Kidney (tissue), 13 donors: ENCODE measurements at regions not wholly inside any gene's neighbourhood (a gene's known extent, or its start where the extent isn't known, plus 50 kb on each side); places are given as distances from the start of the nearest gene placed in this dataset.

Experiments used
- DNase-seq, 5 donors: peaks; one replicate each; pipeline ENCODE4 v3.0.0-alpha.2; 2013 to 2020
- FAIRE-seq: peaks from 2 replicates; lab custom pipeline; 2012; peaks lifted over from hg19 to GRCh38; lab: Jason Lieb, UNC
- H3K27ac ChIP-seq, 2 donors: one replicate each; pipeline ENCODE4 v1.7.0; 2013; ENCODE audit warnings: low read depth in 2 of 2, low read length in 2 of 2, inconsistent platforms in 1 of 2
- H3K27me3 ChIP-seq: one replicate; pipeline ENCODE4 v1.7.1; 2013; ENCODE audit warnings: low read length, inconsistent platforms; ENCODE audit not compliant: control insufficient read depth, insufficient read depth
- H3K36me3 ChIP-seq, 3 donors: one replicate each; pipeline versions ENCODE4 v1.7.0 to v1.7.1; 2013; ENCODE audit warnings: low read length in 3 of 3, control low read depth in 1 of 3, inconsistent platforms in 1 of 3; ENCODE audit not compliant: insufficient read depth in 3 of 3, control insufficient read depth in 2 of 3
- H3K4me1 ChIP-seq, 3 donors: one replicate each; pipeline versions ENCODE4 v1.7.0 to v1.7.1; 2013; ENCODE audit warnings: low read length in 3 of 3, inconsistent platforms in 1 of 3, low read depth in 1 of 3; ENCODE audit not compliant: control insufficient read depth in 2 of 3, insufficient read depth in 2 of 3
- H3K4me3 ChIP-seq, 3 donors: one replicate each; pipeline versions ENCODE4 v1.7.0 to v1.8.1; 2013; ENCODE audit warnings: low read length in 3 of 3, control low read depth in 1 of 3, inconsistent platforms in 1 of 3
- H3K9ac ChIP-seq, 3 donors: one replicate each; pipeline versions ENCODE4 v1.7.0 to v1.7.1; 2013; ENCODE audit warnings: low read length in 3 of 3, control low read depth in 1 of 3, inconsistent platforms in 1 of 3
- H3K9me3 ChIP-seq, 3 donors: one replicate each; pipeline versions ENCODE4 v1.7.0 to v1.7.1; 2013; ENCODE audit warnings: low read length in 3 of 3, control low read depth in 1 of 3, inconsistent platforms in 1 of 3; ENCODE audit not compliant: control insufficient read depth in 2 of 3, insufficient read depth in 1 of 3
- intact Hi-C: fragments of 100-400 bp; cut with DNase I; formaldehyde crosslinking; loops from one replicate; pipeline ENCODE4 v1.11.1; 2022
- TF ChIP-seq, protein P1 (sequence below): IDR thresholded peaks from 3 replicates; pipeline ENCODE4 v1.5.1; 2012; ENCODE audit warnings: mild to moderate bottlenecking, moderate library complexity, borderline replicate concordance; ENCODE audit not compliant: insufficient read depth; ENCODE audit errors: extremely low read depth
- donor health status: control.
- donor health status: control.
- donor health status: control.
- donor health status: control.
- donor health status: control.
- donor health status: DM: yes; HTN: yes; CAD: no.
- donor health status: Normal renal cell carcinoma (clear cell type).

DNA sequence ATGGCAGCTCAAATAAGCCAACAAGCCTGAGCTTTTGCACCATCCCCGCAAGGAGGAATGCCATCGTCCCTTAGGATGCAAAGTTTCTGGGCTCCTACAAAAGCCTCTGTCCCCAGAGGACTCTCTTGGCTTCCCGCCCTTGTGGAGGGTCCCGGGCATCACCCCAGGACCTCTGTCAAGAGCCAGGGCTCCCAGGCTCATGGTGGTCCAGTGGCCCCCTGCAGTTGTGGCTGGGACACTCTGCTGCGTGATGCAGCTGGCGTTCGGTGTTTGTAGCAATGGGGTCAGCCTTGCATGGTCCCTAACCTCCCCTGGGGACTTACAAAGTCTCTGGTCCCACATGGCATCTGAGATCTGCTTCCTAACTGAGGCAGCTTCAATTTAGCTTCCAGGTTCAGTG is 104.7 kb downstream of the RIPK4 start:
- no peak for FAIRE-seq
- intact Hi-C loops, result no loop called here
- Histone ChIP-seq H3K4me3 (no peak overlapping the region), H3K9ac (no peak overlapping the region), H3K9me3 (no peaks in the 10 kb centered on the region), H3K4me1 (peaks cover 0 to 8% (median 7%) of the 10 kb centered on the region in 3 donors), H3K27me3 (peaks cover 2% of the 10 kb centered on the region), H3K27ac (no peak overlapping the region), H3K36me3 (no peaks in the 10 kb centered on the region)
- DNase-seq, result no peak
- TF ChIP-seq, protein P1, sequence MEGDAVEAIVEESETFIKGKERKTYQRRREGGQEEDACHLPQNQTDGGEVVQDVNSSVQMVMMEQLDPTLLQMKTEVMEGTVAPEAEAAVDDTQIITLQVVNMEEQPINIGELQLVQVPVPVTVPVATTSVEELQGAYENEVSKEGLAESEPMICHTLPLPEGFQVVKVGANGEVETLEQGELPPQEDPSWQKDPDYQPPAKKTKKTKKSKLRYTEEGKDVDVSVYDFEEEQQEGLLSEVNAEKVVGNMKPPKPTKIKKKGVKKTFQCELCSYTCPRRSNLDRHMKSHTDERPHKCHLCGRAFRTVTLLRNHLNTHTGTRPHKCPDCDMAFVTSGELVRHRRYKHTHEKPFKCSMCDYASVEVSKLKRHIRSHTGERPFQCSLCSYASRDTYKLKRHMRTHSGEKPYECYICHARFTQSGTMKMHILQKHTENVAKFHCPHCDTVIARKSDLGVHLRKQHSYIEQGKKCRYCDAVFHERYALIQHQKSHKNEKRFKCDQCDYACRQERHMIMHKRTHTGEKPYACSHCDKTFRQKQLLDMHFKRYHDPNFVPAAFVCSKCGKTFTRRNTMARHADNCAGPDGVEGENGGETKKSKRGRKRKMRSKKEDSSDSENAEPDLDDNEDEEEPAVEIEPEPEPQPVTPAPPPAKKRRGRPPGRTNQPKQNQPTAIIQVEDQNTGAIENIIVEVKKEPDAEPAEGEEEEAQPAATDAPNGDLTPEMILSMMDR, result no peak

DNA sequence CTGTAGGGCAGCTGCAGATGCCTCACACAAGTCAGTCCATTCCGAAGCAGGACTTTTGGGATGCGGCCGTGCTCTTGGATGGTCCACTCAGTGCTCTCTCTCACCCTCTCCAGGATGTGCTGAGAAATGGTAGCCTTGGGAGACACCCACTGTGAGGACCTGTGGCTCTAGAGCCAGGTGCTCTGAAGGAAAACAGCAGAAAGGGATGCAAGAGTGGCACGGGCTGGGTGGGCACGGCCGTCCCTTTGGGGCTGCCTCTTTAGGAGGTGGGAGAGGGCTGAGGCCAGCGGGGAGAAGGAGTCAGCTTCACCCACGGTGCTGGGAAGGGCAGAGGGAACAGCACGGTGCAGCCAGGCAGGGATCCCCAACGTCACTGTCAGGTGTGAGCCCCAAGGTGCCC is 106.1 kb downstream of the RIPK4 start:
- H3K9ac ChIP-seq, result no peak overlapping the region
- FAIRE-seq (no peak), DNase-seq (peak in 2 of 5 donors; percentile 20 to 50)
- H3K36me3 ChIP-seq, result no peaks in the 10 kb centered on the region
- intact Hi-C loops, result no loop called here
- TF ChIP-seq, protein P1, result no peak
- no peak overlapping the region for H3K27ac ChIP-seq
- H3K27me3 ChIP-seq, result peaks cover 2% of the 10 kb centered on the region
- H3K4me3 ChIP-seq, result no peak overlapping the region
- H3K4me1 ChIP-seq, result peaks cover 0 to 7% (median 6%) of the 10 kb centered on the region in 3 donors
- no peaks in the 10 kb centered on the region for H3K9me3 ChIP-seq

DNA sequence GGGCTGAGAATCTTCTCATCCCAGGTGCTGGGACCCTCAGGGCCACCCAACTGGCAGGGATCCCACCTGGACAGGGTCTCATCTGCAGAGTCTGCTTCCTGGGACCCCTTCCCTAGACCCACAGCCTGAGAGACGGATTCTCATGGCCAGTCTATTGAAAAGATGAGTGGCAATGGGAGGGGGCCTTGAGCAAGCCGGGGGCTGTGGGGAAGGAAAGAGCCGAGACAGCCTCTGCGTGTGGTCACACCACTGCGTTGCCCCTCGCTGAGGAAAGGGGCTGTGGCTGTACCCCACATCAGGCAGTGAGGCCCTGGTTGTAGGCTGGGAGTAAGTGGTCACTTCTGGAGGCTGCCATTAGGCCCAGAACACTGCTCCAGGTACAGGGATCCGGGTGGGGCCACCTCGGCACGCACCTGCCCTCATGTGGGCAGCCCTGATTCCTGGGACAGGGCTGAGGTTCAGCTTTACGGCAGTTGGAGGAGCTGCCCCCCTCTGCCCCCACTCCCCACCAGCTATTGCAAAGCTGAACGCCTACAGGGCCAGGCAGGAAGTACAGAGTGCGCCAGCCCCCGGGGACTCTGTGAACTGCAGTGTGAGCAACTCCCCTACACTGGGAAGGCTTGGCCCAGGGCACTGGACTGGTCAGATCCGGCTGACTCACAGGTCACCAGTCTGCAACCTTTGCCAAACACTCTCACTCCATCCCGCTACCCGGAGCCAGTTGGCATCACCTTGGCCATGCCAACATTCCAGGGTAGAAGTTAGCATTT is 106.9 kb downstream of the RIPK4 start:
- no peaks in the 10 kb centered on the region for H3K9me3 ChIP-seq
- no peak overlapping the region for H3K4me3 ChIP-seq
- H3K27ac ChIP-seq, result no peak overlapping the region
- H3K27me3 ChIP-seq, result peaks cover 2% of the 10 kb centered on the region
- peaks cover 0 to 7% (median 6%) of the 10 kb centered on the region in 3 donors for H3K4me1 ChIP-seq
- no peak overlapping the region for H3K9ac ChIP-seq
- DNase-seq (peak in 2 of 5 donors; percentile 43 to 81), FAIRE-seq (no peak)
- no peaks in the 10 kb centered on the region for H3K36me3 ChIP-seq
- intact Hi-C loops, result no loop called here
- TF ChIP-seq, protein P1, result no peak
